A673 (cell line): ENCODE measurements at regions not wholly inside any gene's neighbourhood (a gene's known extent, or its start where the extent isn't known, plus 50 kb on each side); places are given as distances from the start of the nearest gene placed in this dataset.
"Not testable (repeated sequence)": the region's sequence is repeated elsewhere in the genome, so short reads cannot be mapped to it uniquely, and the experiment has no call there.

Experiments
- EZH2 ChIP-seq: fragments of 200-600 bp; sonication (generic); IDR thresholded peaks from 2 replicates; pipeline ENCODE4 v1.6.1; 2017; ENCODE audit warnings: borderline replicate concordance, low read depth, mild to moderate bottlenecking, mixed read lengths, antibody characterized with exemption, low read length; ENCODE audit not compliant: poor library complexity, severe bottlenecking
- TF ChIP-seq, protein P1 (sequence below): fragments of 300-800, 200-600 bp; sonication (generic); conservative IDR thresholded peaks from 2 replicates; pipeline ENCODE4 v1.5.1; 2017; ENCODE audit warnings: low read depth, mild to moderate bottlenecking, antibody characterized with exemption, low read length, moderate library complexity, mixed read lengths

DNA sequence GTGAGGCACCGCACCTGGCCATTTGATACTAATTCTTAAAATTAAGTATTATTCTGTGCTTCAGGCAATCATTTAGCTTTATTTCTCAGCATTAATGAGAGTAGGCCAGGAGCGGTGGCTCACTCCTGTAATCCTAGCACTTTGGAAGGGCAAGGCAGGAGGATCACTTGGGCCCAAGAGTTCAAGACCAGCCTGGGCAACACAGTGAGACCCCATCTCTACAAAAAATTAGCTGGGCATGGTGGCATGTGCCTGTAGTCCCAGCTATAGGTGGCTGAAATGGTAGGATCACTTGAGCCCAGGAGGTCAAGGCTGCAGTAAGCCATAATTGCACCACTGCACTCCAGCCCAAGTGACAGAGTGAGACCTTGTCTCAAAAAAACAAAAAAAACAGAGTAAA is 195.3 kb upstream of the SEMA6A start:
- TF ChIP-seq, protein P1, sequence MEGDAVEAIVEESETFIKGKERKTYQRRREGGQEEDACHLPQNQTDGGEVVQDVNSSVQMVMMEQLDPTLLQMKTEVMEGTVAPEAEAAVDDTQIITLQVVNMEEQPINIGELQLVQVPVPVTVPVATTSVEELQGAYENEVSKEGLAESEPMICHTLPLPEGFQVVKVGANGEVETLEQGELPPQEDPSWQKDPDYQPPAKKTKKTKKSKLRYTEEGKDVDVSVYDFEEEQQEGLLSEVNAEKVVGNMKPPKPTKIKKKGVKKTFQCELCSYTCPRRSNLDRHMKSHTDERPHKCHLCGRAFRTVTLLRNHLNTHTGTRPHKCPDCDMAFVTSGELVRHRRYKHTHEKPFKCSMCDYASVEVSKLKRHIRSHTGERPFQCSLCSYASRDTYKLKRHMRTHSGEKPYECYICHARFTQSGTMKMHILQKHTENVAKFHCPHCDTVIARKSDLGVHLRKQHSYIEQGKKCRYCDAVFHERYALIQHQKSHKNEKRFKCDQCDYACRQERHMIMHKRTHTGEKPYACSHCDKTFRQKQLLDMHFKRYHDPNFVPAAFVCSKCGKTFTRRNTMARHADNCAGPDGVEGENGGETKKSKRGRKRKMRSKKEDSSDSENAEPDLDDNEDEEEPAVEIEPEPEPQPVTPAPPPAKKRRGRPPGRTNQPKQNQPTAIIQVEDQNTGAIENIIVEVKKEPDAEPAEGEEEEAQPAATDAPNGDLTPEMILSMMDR = not testable (repeated sequence)
- not testable (repeated sequence) for TF ChIP-seq EZH2
